ENCODE measurements at regions not wholly inside any gene's neighbourhood (a gene's known extent, or its start where the extent isn't known, plus 50 kb on each side); places are given as distances from the start of the nearest gene placed in this dataset.
"Not testable (repeated sequence)": the region's sequence is repeated elsewhere in the genome, so short reads cannot be mapped to it uniquely, and the experiment has no call there.

- H3K27me3 ChIP-seq (ENCODE audit: insufficient read depth, low read length), result no peaks in the 10 kb centered on the region
- peak overlapping the region; percentile 46 for H3K4me2 ChIP-seq (ENCODE audit: insufficient read depth, low read length)
- DNase-seq (ENCODE audit: insufficient read length, low spot score, missing footprints), result peak; percentile 86
- H3K4me3 ChIP-seq (ENCODE audit: insufficient read depth, low read length), result peak overlapping the region; percentile 1
- no peaks in the 10 kb centered on the region for H3K36me3 ChIP-seq (ENCODE audit: insufficient read depth, low read length)
- no peak for TF ChIP-seq CTCF (IDR thresholded peaks at IDR 0.05; ENCODE audit: extremely low read depth, low read depth, low read length)
- H2AFZ ChIP-seq (ENCODE audit: low read length), result no peak overlapping the region
- no peaks in the 10 kb centered on the region for H4K20me1 ChIP-seq (ENCODE audit: insufficient read depth, low read length)
- no peaks in the 10 kb centered on the region for H3K9me3 ChIP-seq (ENCODE audit: low read depth, low read length)
- H3K79me2 ChIP-seq (ENCODE audit: insufficient read depth, low read length), result no peaks in the 10 kb centered on the region
- H3K27ac ChIP-seq (ENCODE audit: low read depth, low read length), result no peak overlapping the region
- H3K4me1 ChIP-seq (ENCODE audit: insufficient read depth, low read length), result peaks cover 11% of the 10 kb centered on the region
Measured at GRCh38 chr7:13017333-13017857, 330.0 kb downstream of the ARL4A start.

GRCh38 chr7:13017881-13018280, 330.4 kb downstream of the ARL4A start:
- DNase-seq (ENCODE audit: insufficient read length, low spot score, missing footprints), result no peak
- H2AFZ ChIP-seq (ENCODE audit: low read length), result no peak overlapping the region

DNA sequence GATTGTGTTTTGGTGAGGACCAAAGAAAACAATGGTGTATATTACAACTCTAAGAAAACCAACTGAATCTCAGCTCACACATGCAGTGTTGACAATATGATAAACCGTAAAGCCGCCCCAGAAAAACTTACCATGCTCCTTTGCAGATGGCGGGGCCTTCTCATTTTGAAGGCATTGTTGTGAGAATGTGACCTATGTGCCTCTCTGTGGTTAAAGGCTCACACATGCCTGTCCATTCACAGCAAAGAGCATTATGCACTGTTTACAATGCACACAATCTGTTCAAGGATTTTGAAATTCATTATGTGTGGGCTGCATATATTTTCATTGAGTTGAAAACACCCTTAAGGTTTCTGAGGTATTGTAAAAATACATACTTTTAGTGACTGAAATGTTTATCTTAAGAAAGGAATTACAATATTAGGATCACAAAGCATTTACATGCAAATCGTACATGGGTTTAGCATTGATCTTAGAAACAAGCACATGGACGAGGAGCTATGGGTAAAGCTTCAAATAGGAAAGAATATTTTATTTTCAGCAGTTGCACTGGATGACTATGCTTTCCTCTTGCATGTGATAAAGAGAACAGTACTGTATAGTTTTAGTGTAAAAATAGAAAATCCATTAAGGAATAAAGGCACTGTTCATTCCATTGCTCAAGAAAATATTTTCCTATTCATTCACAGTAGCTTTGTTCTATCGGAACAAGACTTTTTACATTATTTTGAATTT, 334.3 kb downstream of the ARL4A start:
- no peaks in the 10 kb centered on the region for H3K27me3 ChIP-seq (ENCODE audit: insufficient read depth, low read length)
- no peaks in the 10 kb centered on the region for H4K20me1 ChIP-seq (ENCODE audit: insufficient read depth, low read length)
- no peak for TF ChIP-seq CTCF (IDR thresholded peaks at IDR 0.05; ENCODE audit: extremely low read depth, low read depth, low read length)
- no peaks in the 10 kb centered on the region for H3K9me3 ChIP-seq (ENCODE audit: low read depth, low read length)
- no peaks in the 10 kb centered on the region for H3K79me2 ChIP-seq (ENCODE audit: insufficient read depth, low read length)
- no peaks in the 10 kb centered on the region for H3K36me3 ChIP-seq (ENCODE audit: insufficient read depth, low read length)
- no peak overlapping the region for H3K27ac ChIP-seq (ENCODE audit: low read depth, low read length)
- peaks cover 9% of the 10 kb centered on the region for H3K4me1 ChIP-seq (ENCODE audit: insufficient read depth, low read length)
- H3K4me2 ChIP-seq (ENCODE audit: insufficient read depth, low read length), result no peak overlapping the region
- DNase-seq (ENCODE audit: insufficient read length, low spot score, missing footprints), result no peak
- H3K4me3 ChIP-seq (ENCODE audit: insufficient read depth, low read length), result no peak overlapping the region
- H2AFZ ChIP-seq (ENCODE audit: low read length), result no peak overlapping the region

More at GRCh38 chr7:13017881-13018280, 330.4 kb downstream of the ARL4A start:
- H3K4me2 ChIP-seq (ENCODE audit: insufficient read depth, low read length), result peak overlapping the region; percentile 46
- H3K4me3 ChIP-seq (ENCODE audit: insufficient read depth, low read length), result no peak overlapping the region
- TF ChIP-seq CTCF (IDR thresholded peaks at IDR 0.05; ENCODE audit: extremely low read depth, low read depth, low read length), result no peak
- H3K27ac ChIP-seq (ENCODE audit: low read depth, low read length), result no peak overlapping the region
- no peaks in the 10 kb centered on the region for H3K79me2 ChIP-seq (ENCODE audit: insufficient read depth, low read length)
- H3K27me3 ChIP-seq (ENCODE audit: insufficient read depth, low read length), result no peaks in the 10 kb centered on the region
- no peaks in the 10 kb centered on the region for H4K20me1 ChIP-seq (ENCODE audit: insufficient read depth, low read length)
- no peaks in the 10 kb centered on the region for H3K9me3 ChIP-seq (ENCODE audit: low read depth, low read length)
- H3K4me1 ChIP-seq (ENCODE audit: insufficient read depth, low read length), result peaks cover 11% of the 10 kb centered on the region
- H3K36me3 ChIP-seq (ENCODE audit: insufficient read depth, low read length), result no peaks in the 10 kb centered on the region

- Histone ChIP-seq H3K79me2 (ENCODE audit: insufficient read depth, low read length) (no peaks in the 10 kb centered on the region), H4K20me1 (ENCODE audit: insufficient read depth, low read length) (no peaks in the 10 kb centered on the region), H3K36me3 (ENCODE audit: insufficient read depth, low read length) (no peaks in the 10 kb centered on the region), H3K27ac (ENCODE audit: low read depth, low read length) (no peak overlapping the region), H3K27me3 (ENCODE audit: insufficient read depth, low read length) (no peaks in the 10 kb centered on the region), H3K4me2 (ENCODE audit: insufficient read depth, low read length) (no peak overlapping the region), H2AFZ (ENCODE audit: low read length) (no peak overlapping the region), H3K4me1 (ENCODE audit: insufficient read depth, low read length) (no peaks in the 10 kb centered on the region), H3K4me3 (ENCODE audit: insufficient read depth, low read length) (no peak overlapping the region), H3K9me3 (ENCODE audit: low read depth, low read length) (no peaks in the 10 kb centered on the region)
- no peak for TF ChIP-seq CTCF (IDR thresholded peaks at IDR 0.05; ENCODE audit: extremely low read depth, low read depth, low read length)
- no peak for DNase-seq (ENCODE audit: insufficient read length, low spot score, missing footprints)
Measured at GRCh38 chr7:13024121-13024674, 336.8 kb downstream of the ARL4A start.

- DNase-seq (ENCODE audit: insufficient read length, low spot score, missing footprints); H3K79me2 ChIP-seq (ENCODE audit: insufficient read depth, low read length); H3K36me3 ChIP-seq (ENCODE audit: insufficient read depth, low read length); H2AFZ ChIP-seq (ENCODE audit: low read length); H3K4me3 ChIP-seq (ENCODE audit: insufficient read depth, low read length); H4K20me1 ChIP-seq (ENCODE audit: insufficient read depth, low read length); H3K9me3 ChIP-seq (ENCODE audit: low read depth, low read length); H3K27me3 ChIP-seq (ENCODE audit: insufficient read depth, low read length); H3K27ac ChIP-seq (ENCODE audit: low read depth, low read length); H3K4me2 ChIP-seq (ENCODE audit: insufficient read depth, low read length); H3K4me1 ChIP-seq (ENCODE audit: insufficient read depth, low read length): not testable (repeated sequence)
Measured at GRCh38 chr7:13025043-13025442, 337.6 kb downstream of the ARL4A start.
